Erythroblast (primary cell): ENCODE measurements at regions not wholly inside any gene's neighbourhood (a gene's known extent, or its start where the extent isn't known, plus 50 kb on each side); places are given as distances from the start of the nearest gene placed in this dataset.

ENCODE experiments used
- GATA1 ChIP-seq: IDR thresholded peaks from 2 replicates; pipeline ENCODE4 v1.6.1; 2011; ENCODE audit warnings: low read depth, mild to moderate bottlenecking, control low read depth, low read length, moderate library complexity
- POLR2A ChIP-seq: IDR thresholded peaks from 2 replicates; pipeline ENCODE4 v1.6.1; 2011; ENCODE audit warnings: mild to moderate bottlenecking, low read length

GRCh38 chr4:66157594-66157993, 487.3 kb upstream of the EPHA5 start:
- TF ChIP-seq POLR2A (no peak), GATA1 (no peak)
